ENCODE measurements at regions not wholly inside any gene's neighbourhood (a gene's known extent, or its start where the extent isn't known, plus 50 kb on each side); places are given as distances from the start of the nearest gene placed in this dataset.

DNA sequence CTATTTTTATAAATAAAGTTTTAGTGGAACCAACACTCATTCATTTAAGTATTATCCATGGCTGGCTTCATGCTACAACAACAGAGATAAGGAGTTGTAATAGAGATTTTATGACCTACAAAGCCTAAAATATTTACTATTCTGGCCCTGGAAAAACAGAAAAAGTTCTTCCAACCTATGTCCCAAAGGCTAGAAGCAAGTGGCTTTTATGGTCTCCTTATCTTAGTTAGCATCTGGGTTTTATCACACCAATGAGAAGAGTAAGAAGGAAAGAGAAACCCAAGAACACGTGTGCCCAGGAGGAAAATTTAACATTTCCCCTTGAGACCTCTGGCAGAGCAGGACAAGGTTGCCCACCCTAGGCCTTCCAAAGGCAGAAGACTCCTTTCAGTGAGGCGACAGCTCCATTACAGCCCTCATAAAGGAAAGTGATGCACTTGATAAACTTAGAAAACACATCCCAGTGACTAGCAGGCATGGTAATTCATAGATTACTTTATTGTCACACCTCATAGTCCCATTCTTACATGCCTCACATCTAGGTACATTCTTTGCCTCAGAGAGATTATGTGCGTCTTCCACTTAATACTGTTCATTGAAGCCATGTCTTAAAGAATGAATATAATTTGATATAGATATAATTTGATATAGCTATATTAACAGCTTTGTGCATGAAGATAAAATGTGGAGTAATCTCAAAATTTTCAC is 113.2 kb upstream of the ACP3 start:
- no peak overlapping the region for H2AFZ ChIP-seq (ENCODE audit: low read length)
- no peaks in the 10 kb centered on the region for H3K9me3 ChIP-seq (ENCODE audit: low read depth, low read length)
- TF ChIP-seq, protein P1, sequence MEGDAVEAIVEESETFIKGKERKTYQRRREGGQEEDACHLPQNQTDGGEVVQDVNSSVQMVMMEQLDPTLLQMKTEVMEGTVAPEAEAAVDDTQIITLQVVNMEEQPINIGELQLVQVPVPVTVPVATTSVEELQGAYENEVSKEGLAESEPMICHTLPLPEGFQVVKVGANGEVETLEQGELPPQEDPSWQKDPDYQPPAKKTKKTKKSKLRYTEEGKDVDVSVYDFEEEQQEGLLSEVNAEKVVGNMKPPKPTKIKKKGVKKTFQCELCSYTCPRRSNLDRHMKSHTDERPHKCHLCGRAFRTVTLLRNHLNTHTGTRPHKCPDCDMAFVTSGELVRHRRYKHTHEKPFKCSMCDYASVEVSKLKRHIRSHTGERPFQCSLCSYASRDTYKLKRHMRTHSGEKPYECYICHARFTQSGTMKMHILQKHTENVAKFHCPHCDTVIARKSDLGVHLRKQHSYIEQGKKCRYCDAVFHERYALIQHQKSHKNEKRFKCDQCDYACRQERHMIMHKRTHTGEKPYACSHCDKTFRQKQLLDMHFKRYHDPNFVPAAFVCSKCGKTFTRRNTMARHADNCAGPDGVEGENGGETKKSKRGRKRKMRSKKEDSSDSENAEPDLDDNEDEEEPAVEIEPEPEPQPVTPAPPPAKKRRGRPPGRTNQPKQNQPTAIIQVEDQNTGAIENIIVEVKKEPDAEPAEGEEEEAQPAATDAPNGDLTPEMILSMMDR (IDR thresholded peaks at IDR 0.05; ENCODE audit: extremely low read depth, low read depth, low read length) = no peak
- H3K4me1 ChIP-seq (ENCODE audit: insufficient read depth, low read length) = no peaks in the 10 kb centered on the region
- no peak overlapping the region for H3K4me3 ChIP-seq (ENCODE audit: insufficient read depth, low read length)
- H3K4me2 ChIP-seq (ENCODE audit: insufficient read depth, low read length) = no peak overlapping the region
- H4K20me1 ChIP-seq (ENCODE audit: insufficient read depth, low read length) = no peaks in the 10 kb centered on the region
- H3K79me2 ChIP-seq (ENCODE audit: insufficient read depth, low read length) = no peaks in the 10 kb centered on the region
- DNase-seq (ENCODE audit: insufficient read length, low spot score, missing footprints) = no peak
- H3K27ac ChIP-seq (ENCODE audit: low read depth, low read length) = no peak overlapping the region
- H3K27me3 ChIP-seq (ENCODE audit: insufficient read depth, low read length) = no peaks in the 10 kb centered on the region
- no peaks in the 10 kb centered on the region for H3K36me3 ChIP-seq (ENCODE audit: insufficient read depth, low read length)

DNA sequence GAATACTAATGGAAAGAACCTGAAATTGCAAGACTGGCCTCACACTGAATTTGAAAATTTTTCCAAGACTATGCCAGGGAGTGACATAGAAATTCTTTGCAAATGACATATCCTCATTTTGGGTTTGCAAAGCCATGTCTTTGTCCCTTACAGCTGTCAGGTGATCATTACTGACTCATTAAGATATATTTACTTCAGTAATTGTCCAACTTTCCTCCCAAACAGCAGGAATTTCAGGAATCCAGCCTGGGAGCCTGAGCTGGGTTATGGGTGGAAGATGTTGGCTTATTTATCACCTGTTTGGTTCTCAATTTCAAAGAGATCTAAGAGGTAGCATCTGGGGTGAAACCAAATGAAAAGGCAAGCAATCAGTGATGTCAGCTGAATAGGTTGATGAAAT is 111.6 kb upstream of the ACP3 start:
- no peaks in the 10 kb centered on the region for H3K9me3 ChIP-seq (ENCODE audit: low read depth, low read length)
- TF ChIP-seq, protein P1 (IDR thresholded peaks at IDR 0.05; ENCODE audit: extremely low read depth, low read depth, low read length) = no peak

DNA sequence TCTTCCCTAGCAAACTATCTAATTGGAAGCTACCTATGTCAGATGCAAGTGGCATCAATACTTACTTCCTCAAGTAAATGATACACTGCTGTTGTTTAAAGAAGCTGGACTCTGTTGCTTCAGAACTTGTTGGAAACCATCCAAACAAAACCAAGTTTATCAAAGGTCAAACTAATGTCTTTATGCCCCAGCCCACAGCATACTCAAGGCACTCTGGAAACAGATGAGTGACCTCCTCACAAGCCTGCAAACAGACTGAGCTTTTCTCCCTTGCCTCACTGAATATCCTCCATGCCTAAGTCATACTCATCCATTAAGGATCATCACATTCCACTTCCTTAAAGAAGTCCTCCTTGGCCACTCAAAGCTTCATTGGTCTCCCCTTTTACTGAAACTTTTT is 107.4 kb upstream of the ACP3 start:
- no peak overlapping the region for H3K27ac ChIP-seq (ENCODE audit: low read depth, low read length)
- H3K4me3 ChIP-seq (ENCODE audit: insufficient read depth, low read length) = no peak overlapping the region
- H2AFZ ChIP-seq (ENCODE audit: low read length) = no peak overlapping the region
- H4K20me1 ChIP-seq (ENCODE audit: insufficient read depth, low read length) = no peaks in the 10 kb centered on the region
- TF ChIP-seq, protein P1 (IDR thresholded peaks at IDR 0.05; ENCODE audit: extremely low read depth, low read depth, low read length) = peak; percentile 10
- no peaks in the 10 kb centered on the region for H3K79me2 ChIP-seq (ENCODE audit: insufficient read depth, low read length)
- no peak overlapping the region for H3K4me2 ChIP-seq (ENCODE audit: insufficient read depth, low read length)
- DNase-seq (ENCODE audit: insufficient read length, low spot score, missing footprints) = no peak
- no peaks in the 10 kb centered on the region for H3K4me1 ChIP-seq (ENCODE audit: insufficient read depth, low read length)
- H3K9me3 ChIP-seq (ENCODE audit: low read depth, low read length) = no peaks in the 10 kb centered on the region
- no peaks in the 10 kb centered on the region for H3K36me3 ChIP-seq (ENCODE audit: insufficient read depth, low read length)
- H3K27me3 ChIP-seq (ENCODE audit: insufficient read depth, low read length) = no peaks in the 10 kb centered on the region

More for the DNA sequence above, 111.6 kb upstream of the ACP3 start:
- Histone ChIP-seq H3K4me1 (ENCODE audit: insufficient read depth, low read length) (no peaks in the 10 kb centered on the region), H2AFZ (ENCODE audit: low read length) (no peak overlapping the region), H3K27me3 (ENCODE audit: insufficient read depth, low read length) (no peaks in the 10 kb centered on the region), H3K36me3 (ENCODE audit: insufficient read depth, low read length) (no peaks in the 10 kb centered on the region), H3K4me2 (ENCODE audit: insufficient read depth, low read length) (no peak overlapping the region), H4K20me1 (ENCODE audit: insufficient read depth, low read length) (no peaks in the 10 kb centered on the region), H3K27ac (ENCODE audit: low read depth, low read length) (no peak overlapping the region), H3K79me2 (ENCODE audit: insufficient read depth, low read length) (no peaks in the 10 kb centered on the region), H3K4me3 (ENCODE audit: insufficient read depth, low read length) (no peak overlapping the region)
- DNase-seq (ENCODE audit: insufficient read length, low spot score, missing footprints) = no peak

DNA sequence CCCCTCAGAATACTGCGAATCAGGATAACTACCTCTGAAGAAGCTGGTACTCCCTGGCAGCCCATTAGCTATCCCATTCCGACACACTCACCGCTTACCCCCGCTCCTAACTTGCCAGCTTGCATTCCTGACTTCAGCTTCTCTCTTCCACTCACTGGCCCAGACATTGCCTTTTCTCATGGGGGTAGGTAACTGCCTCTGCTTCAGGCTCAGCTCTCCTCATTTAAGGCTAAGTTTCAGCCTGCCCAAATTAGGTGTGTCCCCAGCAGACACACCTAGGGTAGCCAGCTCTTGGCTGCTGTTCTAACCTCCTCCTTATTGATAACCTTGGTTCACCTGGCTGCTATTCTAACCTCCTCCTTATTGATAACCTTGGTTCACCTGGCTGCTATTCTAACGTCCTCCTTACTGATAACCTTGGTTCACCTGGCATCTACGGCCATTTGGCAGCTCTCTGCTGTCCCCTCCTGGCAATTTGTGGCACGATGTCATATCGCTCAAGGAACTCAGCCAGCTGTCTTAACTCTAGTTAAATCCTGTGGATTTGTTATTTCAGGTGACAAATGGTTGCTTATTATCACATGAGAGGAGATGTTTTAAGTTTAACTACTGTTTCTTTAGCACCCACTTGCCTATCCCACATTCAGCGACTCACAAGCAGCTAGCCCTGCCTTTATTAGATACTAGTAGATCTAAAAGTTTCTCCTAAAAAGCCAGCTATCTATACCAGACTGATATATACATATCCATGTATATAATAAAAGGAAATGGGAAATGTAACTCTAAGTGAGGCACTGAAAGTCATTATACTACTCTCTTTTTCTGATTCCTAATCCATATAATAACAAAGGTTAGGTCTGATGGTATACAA is 106.5 kb upstream of the ACP3 start:
- Histone ChIP-seq H3K36me3 (ENCODE audit: insufficient read depth, low read length) (no peaks in the 10 kb centered on the region), H4K20me1 (ENCODE audit: insufficient read depth, low read length) (no peaks in the 10 kb centered on the region), H3K9me3 (ENCODE audit: low read depth, low read length) (no peaks in the 10 kb centered on the region), H3K27ac (ENCODE audit: low read depth, low read length) (no peak overlapping the region), H3K4me3 (ENCODE audit: insufficient read depth, low read length) (no peak overlapping the region), H3K27me3 (ENCODE audit: insufficient read depth, low read length) (no peaks in the 10 kb centered on the region), H3K4me1 (ENCODE audit: insufficient read depth, low read length) (no peaks in the 10 kb centered on the region), H3K79me2 (ENCODE audit: insufficient read depth, low read length) (no peaks in the 10 kb centered on the region), H2AFZ (ENCODE audit: low read length) (no peak overlapping the region), H3K4me2 (ENCODE audit: insufficient read depth, low read length) (no peak overlapping the region)
- DNase-seq (ENCODE audit: insufficient read length, low spot score, missing footprints) = no peak
- TF ChIP-seq, protein P1 (IDR thresholded peaks at IDR 0.05; ENCODE audit: extremely low read depth, low read depth, low read length) = peak; percentile 78
